Immature natural killer cell (primary cell): ENCODE measurements at regions not wholly inside any gene's neighbourhood (a gene's known extent, or its start where the extent isn't known, plus 50 kb on each side); places are given as distances from the start of the nearest gene placed in this dataset.
"Not testable (repeated sequence)": the region's sequence is repeated elsewhere in the genome, so short reads cannot be mapped to it uniquely, and the experiment has no call there.

Experiments used
- DNase-seq, 3 donors: peaks; one replicate each; pipeline ENCODE4 v3.0.0; 2022; ENCODE audit warnings: mixed read lengths in 1 of 3
- H3K27ac Mint-ChIP-seq, 6 donors: one replicate each; pipeline ENCODE4 v1.8.0; 2020; ENCODE audit warnings: mixed read lengths in 6 of 6, mild to moderate bottlenecking in 5 of 6, inconsistent platforms in 4 of 6, moderate library complexity in 3 of 6
- H3K27me3 Mint-ChIP-seq, 3 donors: one replicate each; pipeline ENCODE4 v1.8.0; 2020 to 2021; ENCODE audit warnings: low read depth in 3 of 3, mild to moderate bottlenecking in 3 of 3, mixed read lengths in 3 of 3, moderate library complexity in 3 of 3, inconsistent platforms in 1 of 3
- H3K36me3 Mint-ChIP-seq, 3 donors: one replicate each; pipeline ENCODE4 v1.8.0; 2020; ENCODE audit warnings: mixed read lengths in 3 of 3, inconsistent platforms in 2 of 3, mild to moderate bottlenecking in 2 of 3
- H3K4me1 Mint-ChIP-seq, 2 donors: one replicate each; pipeline ENCODE4 v1.8.0; 2020; ENCODE audit warnings: inconsistent platforms in 2 of 2, mild to moderate bottlenecking in 2 of 2, mixed read lengths in 2 of 2, moderate library complexity in 1 of 2
- H3K4me3 Mint-ChIP-seq, 5 donors: one replicate each; pipeline ENCODE4 v1.8.0; 2020; ENCODE audit warnings: mild to moderate bottlenecking in 5 of 5, mixed read lengths in 5 of 5, inconsistent platforms in 3 of 5, moderate library complexity in 3 of 5
- H3K9me3 Mint-ChIP-seq, 6 donors: one replicate each; pipeline ENCODE4 v1.8.0; 2020; ENCODE audit warnings: mild to moderate bottlenecking in 6 of 6, mixed read lengths in 6 of 6, inconsistent platforms in 4 of 6, moderate library complexity in 3 of 6

DNA sequence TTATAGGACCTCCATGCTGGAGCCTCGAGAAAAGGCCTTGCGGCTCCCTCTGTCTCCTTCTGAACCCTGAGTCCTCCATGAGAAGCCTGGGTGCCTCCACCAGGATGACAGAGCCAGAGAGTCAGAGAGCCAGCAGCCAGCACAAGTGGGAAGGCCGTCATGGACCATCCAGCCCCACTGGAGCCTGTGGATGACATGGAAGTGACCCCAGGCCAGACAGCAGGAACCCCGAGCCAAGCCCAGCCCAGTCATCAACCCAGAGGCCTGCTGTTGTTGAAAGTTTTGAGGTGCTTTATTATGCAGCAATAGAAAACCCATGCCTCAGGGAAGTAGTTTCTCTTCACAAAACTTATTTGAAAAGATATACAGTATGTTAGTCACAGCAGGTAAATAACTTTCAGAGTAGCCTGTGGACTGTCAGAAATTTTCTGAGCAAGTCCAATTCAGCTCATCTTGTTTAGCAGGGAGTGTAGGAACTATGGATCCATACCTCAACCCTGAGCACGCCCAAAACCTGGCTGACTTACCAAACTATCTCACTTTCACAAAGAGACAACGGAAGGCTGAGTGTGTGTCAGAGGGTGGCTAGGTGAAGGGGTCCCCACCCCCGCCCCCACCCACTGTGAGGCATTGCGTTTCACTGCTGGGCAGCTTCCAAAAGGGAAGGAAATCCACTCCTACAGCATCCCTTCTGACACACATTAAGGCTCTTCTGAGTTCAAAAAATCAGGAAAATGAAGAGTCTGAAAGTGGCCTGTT, 79.9 kb upstream of the NDUFV2 start:
- no peak overlapping the region for H3K27ac Mint-ChIP-seq
- peaks cover 0 to 6% (median 1%) of the 10 kb centered on the region in 3 donors for H3K27me3 Mint-ChIP-seq
- no peak for DNase-seq
- peaks cover 0 to 2% of the 10 kb centered on the region in 2 donors for H3K4me1 Mint-ChIP-seq
- H3K9me3 Mint-ChIP-seq = peaks cover 0 to 3% (median 0%) of the 10 kb centered on the region in 6 donors
- no peak overlapping the region for H3K4me3 Mint-ChIP-seq
- H3K36me3 Mint-ChIP-seq = no peaks in the 10 kb centered on the region

DNA sequence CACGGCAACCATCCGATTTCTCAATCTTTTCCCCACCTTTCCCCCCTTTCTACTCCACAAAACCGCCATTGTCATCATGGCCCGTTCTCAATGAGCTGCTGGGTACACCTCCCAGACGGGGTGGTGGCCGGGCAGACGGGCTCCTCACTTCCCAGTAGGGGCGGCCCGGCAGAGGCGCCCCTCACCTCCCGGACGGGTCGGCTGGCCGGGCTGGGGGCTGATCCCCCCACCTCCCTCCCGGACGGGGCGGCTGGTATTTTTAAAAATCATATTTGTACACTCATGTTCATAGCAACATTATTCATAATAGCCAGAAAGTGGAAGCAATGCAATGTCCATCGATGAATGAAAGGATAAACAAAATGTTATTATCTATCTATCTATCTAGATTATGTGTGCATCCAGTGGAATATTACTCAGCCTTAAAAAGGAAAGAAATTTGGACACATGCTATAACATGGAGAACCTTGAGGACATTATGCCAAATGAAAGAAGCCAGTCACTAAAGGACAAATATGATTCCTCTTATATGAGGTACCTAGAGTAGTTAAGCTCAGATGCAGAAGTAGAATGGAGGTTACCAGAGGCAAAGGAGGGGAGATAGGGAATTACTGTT, 78.4 kb upstream of the NDUFV2 start:
- not testable (repeated sequence) for H3K4me3 Mint-ChIP-seq

DNA sequence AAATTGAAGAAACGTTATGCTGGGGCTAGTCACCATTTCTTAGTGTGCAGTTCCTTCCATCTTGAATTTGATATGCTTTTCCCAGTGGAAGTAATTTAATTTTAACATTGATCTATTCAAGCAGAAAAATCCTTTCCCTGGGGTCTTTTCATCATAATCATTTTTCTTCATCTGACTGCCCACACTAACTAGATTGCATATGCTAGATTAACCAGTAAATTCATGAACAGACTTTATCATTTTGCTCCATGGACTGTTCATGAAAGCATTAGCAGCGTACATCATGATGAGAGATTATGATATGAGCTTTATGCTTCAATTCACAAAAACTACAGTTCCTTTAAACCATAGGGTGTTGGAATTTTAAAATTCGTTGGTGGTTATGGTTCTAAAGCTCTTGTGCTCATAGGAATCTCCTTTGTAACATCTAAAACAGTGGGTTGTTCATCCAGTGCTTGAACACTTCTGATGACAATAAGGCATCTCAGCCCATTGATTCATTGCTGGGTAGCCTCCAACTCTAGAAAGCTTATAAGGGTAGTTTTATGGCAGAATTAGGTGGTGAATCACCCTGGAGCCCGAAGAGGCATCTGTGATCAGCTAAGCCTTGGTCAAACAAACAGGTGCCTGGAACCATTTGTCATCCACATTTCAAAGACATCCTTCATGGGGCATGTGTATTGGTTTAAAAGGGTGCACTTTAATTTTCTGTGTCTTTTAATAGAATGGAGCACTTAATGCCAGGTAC, 77.2 kb upstream of the NDUFV2 start:
- H3K36me3 Mint-ChIP-seq = no peaks in the 10 kb centered on the region
- no peak overlapping the region for H3K27ac Mint-ChIP-seq
- no peaks in the 10 kb centered on the region for H3K4me1 Mint-ChIP-seq
- peaks cover 0 to 6% (median 1%) of the 10 kb centered on the region in 3 donors for H3K27me3 Mint-ChIP-seq
- no peak for DNase-seq
- peaks cover 0 to 3% (median 0%) of the 10 kb centered on the region in 6 donors for H3K9me3 Mint-ChIP-seq
- no peak overlapping the region for H3K4me3 Mint-ChIP-seq

More for the DNA sequence above, 78.4 kb upstream of the NDUFV2 start:
- H3K36me3 Mint-ChIP-seq, H3K4me1 Mint-ChIP-seq, DNase-seq, H3K27ac Mint-ChIP-seq, H3K27me3 Mint-ChIP-seq, H3K9me3 Mint-ChIP-seq: not testable (repeated sequence)

DNA sequence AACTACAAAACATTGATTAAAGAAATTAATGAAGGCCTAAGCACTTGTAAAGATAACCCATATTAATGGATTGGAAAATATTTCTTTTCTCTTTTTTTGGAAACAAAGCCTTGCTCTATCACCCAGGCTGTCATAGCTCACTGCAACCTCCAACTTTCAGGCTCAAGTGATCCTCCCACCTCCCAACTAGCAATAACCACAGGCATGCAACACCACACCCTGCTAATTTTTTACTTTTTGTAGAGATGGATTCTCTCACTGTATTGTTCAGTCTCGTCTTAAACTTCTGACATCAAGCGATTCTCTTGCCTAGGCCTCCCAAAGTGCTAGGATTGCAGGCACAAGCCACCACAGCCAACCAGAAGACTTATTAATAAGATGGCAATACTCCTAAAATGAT, 73.4 kb upstream of the NDUFV2 start:
- peaks cover 0 to 3% (median 0%) of the 10 kb centered on the region in 6 donors for H3K9me3 Mint-ChIP-seq
- no peaks in the 10 kb centered on the region for H3K36me3 Mint-ChIP-seq
- H3K4me3 Mint-ChIP-seq = no peak overlapping the region
- no peak for DNase-seq
- peaks cover 1 to 9% (median 3%) of the 10 kb centered on the region in 3 donors for H3K27me3 Mint-ChIP-seq
- no peak overlapping the region for H3K27ac Mint-ChIP-seq
- H3K4me1 Mint-ChIP-seq = no peaks in the 10 kb centered on the region

DNA sequence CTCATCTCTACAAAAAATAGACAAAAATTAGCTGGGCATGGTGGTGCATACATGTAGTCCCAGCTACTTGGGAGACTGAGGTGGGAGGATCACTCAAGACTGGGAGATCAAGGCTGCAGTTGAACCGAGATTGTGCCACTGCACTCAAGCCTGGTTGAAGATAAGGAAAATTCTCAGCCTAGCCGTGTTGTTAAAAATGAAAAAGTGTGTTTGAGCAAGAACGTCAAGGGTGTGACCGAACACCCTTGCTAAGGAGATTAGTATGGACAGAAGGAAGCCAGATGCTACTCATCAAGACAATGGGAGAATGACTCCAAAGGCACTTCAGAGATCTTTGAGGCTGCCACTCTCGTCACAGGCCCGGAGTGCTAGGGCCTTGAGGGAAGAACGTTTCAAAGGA, 70.0 kb upstream of the NDUFV2 start:
- H3K9me3 Mint-ChIP-seq = no peaks in the 10 kb centered on the region
- no peak overlapping the region for H3K4me3 Mint-ChIP-seq
- H3K27ac Mint-ChIP-seq = no peak overlapping the region
- H3K27me3 Mint-ChIP-seq = peaks cover 2 to 3% (median 2%) of the 10 kb centered on the region in 3 donors
- H3K36me3 Mint-ChIP-seq = no peaks in the 10 kb centered on the region
- no peak for DNase-seq
- H3K4me1 Mint-ChIP-seq = no peaks in the 10 kb centered on the region

DNA sequence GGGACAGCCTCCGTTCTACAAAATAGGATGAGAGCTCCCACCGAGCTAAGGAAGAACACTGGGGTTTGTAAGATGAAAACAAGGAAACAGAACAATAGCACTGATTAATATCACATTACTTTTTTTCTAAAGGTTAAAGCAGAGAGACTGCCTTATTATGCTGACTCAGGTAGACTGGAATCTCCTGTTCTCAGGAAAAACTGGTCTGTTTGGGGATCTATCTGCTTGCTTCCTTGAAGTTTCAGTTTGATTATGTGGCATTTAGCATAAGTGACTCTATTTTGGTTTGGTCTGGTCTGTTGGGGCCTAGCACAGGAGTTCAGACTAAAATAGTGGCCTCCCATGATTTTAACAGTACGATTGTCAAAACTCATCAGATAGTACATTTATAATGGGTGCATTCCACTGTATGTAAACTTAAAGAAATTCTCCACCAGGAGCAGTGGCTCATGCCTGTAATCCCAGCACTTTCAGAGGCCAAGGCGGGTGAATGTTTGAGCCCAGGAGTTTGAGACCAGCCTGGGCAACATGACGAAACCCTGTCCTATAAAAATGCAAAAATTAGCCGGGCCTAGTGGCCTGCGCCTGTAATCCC, 64.1 kb upstream of the NDUFV2 start:
- H3K4me3 Mint-ChIP-seq = no peak overlapping the region
- no peaks in the 10 kb centered on the region for H3K36me3 Mint-ChIP-seq
- no peaks in the 10 kb centered on the region for H3K4me1 Mint-ChIP-seq
- no peaks in the 10 kb centered on the region for H3K9me3 Mint-ChIP-seq
- DNase-seq = no peak
- H3K27ac Mint-ChIP-seq = no peak overlapping the region
- peaks cover 2 to 6% (median 2%) of the 10 kb centered on the region in 3 donors for H3K27me3 Mint-ChIP-seq

DNA sequence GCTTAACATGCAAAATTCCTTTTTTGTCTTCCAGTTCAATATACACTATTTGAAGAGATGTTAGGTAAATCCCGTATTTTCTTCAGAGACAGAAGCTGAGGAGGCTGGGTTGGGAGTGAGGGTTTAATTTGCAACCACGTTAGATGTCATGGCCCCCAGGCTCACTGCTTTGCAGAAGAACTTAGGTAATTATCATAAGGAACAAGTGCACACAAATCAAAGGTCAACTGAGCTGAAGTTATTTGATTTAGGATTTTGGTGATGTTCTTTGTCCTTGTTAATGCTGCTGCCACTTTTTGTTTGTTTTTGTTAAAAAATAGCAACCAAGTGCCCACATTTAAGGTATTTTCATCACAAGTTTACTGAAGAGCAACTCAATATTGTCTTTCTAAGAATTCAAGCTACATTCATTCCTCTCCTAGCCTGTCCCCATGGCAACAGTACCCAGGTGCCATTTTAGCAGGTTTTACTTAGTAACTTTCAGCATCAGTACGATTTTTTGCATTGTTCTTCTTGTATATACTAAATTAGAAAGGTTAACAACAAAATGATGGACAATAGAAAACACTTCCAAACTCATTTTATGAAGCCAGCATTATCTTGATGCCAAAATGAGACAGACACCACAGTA, 62.9 kb upstream of the NDUFV2 start:
- Mint-ChIP-seq H3K27me3 (peaks cover 0 to 6% (median 0%) of the 10 kb centered on the region in 3 donors), H3K36me3 (no peaks in the 10 kb centered on the region), H3K9me3 (no peaks in the 10 kb centered on the region), H3K27ac (no peak overlapping the region), H3K4me1 (no peaks in the 10 kb centered on the region), H3K4me3 (no peak overlapping the region)
- no peak for DNase-seq

DNA sequence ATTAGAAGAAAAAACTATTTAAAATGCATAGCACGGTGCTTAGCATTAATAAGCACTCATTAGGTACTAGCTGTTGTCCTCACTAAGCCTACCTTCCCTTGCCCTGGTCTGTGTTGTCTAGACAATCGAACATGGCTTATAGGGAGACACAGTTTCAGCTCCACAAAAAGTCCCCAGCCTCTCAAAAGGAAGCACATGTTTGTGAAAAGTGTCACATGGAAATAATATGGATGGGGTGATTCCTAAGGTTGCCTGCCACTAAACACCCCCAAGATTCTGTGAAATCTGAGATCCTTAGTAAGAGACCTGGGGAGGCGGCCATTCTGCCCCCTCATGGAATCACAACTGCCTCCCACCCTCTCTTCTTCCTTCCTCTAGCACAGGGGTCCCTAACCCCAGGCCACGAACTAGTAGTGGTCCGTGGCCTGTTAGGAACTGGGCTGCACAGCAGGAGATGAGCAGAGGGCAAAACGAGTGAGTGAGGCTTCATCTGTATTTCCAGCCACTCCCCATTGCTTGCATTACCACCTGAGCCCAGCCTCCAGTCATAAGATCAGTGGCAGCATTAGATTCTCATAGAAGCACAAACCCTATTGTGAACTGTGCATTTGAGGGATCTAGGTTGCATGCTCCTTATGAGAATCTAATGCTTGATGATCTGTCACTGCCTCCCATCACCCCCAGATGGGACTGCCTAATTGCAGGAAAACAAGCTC, 59.6 kb upstream of the NDUFV2 start:
- DNase-seq = no peak
- Mint-ChIP-seq H3K4me1 (no peaks in the 10 kb centered on the region), H3K4me3 (no peak overlapping the region), H3K27ac (no peak overlapping the region), H3K36me3 (no peaks in the 10 kb centered on the region), H3K9me3 (peaks cover 0 to 3% (median 0%) of the 10 kb centered on the region in 6 donors), H3K27me3 (peaks cover 0 to 5% (median 4%) of the 10 kb centered on the region in 3 donors)

DNA sequence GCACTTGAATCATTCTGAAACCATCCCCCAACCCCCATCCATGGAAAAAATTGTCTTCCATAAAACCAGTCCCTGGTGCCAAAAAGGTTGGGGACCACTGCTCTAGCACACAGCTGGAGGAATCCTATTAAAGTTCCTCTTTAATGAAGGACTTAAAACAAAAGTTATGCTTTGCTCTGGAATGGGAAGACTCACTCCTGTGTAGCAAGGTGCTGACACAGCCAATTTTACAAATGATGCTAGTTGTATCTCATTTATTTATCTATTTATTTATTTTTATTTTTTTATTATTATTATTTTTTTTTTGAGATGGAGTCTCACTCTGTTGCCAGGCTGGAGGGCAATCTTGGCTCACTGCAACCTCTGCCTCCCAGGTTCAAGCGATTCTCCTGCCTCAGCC, 58.9 kb upstream of the NDUFV2 start:
- Mint-ChIP-seq H3K27ac (no peak overlapping the region), H3K9me3 (peaks cover 0 to 3% (median 0%) of the 10 kb centered on the region in 6 donors), H3K4me3 (no peak overlapping the region), H3K27me3 (peaks cover 0 to 5% (median 4%) of the 10 kb centered on the region in 3 donors), H3K4me1 (no peaks in the 10 kb centered on the region), H3K36me3 (no peaks in the 10 kb centered on the region)
- DNase-seq = no peak

DNA sequence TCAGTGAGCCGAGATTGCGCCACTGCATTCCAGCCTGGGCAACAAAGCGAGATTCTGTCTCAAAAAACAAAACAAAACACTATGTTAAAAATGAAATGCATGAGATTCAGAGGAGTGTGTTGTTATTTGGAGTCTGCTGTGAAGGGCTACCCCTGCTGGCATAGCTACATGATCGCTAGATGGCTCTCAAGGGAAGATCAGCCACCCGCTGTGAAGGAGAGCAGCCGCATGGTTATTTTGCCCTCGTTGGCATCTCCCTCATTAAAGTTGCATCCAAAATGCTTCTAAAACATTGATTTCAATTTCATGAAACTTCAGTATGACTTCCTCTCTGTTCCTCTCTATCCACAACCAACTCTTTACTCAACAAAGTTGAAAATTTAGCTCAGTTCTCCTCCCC, 54.8 kb upstream of the NDUFV2 start:
- H3K4me3 Mint-ChIP-seq = no peak overlapping the region
- no peaks in the 10 kb centered on the region for H3K4me1 Mint-ChIP-seq
- H3K9me3 Mint-ChIP-seq = peaks cover 0 to 9% (median 2%) of the 10 kb centered on the region in 6 donors
- no peak for DNase-seq
- peaks cover 0 to 5% (median 4%) of the 10 kb centered on the region in 3 donors for H3K36me3 Mint-ChIP-seq
- H3K27me3 Mint-ChIP-seq = peaks cover 0 to 5% (median 3%) of the 10 kb centered on the region in 3 donors
- no peak overlapping the region for H3K27ac Mint-ChIP-seq

DNA sequence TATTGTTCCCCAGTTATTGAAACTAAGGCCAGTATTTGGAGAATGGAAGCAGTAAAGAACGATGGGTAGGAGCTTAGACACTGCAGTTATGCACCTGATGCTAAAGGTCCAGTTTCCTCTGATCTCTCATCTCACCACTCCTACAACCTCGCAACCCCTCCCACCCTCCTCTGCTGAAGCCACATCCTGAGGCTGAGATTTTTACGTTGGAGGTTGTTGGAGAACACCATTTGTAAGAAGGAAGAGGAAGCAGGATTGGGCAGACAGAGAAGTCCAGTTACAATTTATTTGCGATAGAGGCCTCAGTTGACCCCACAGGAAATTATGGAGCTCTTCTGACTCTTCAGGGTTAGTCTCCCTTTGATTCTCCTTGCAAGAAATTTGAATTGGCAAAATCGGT, 54.3 kb upstream of the NDUFV2 start:
- peaks cover 0 to 5% (median 3%) of the 10 kb centered on the region in 3 donors for H3K27me3 Mint-ChIP-seq
- H3K36me3 Mint-ChIP-seq = peaks cover 0 to 5% (median 4%) of the 10 kb centered on the region in 3 donors
- H3K27ac Mint-ChIP-seq = no peak overlapping the region
- DNase-seq = no peak
- no peak overlapping the region for H3K4me3 Mint-ChIP-seq
- H3K4me1 Mint-ChIP-seq = no peaks in the 10 kb centered on the region
- peaks cover 0 to 14% (median 2%) of the 10 kb centered on the region in 6 donors for H3K9me3 Mint-ChIP-seq

DNA sequence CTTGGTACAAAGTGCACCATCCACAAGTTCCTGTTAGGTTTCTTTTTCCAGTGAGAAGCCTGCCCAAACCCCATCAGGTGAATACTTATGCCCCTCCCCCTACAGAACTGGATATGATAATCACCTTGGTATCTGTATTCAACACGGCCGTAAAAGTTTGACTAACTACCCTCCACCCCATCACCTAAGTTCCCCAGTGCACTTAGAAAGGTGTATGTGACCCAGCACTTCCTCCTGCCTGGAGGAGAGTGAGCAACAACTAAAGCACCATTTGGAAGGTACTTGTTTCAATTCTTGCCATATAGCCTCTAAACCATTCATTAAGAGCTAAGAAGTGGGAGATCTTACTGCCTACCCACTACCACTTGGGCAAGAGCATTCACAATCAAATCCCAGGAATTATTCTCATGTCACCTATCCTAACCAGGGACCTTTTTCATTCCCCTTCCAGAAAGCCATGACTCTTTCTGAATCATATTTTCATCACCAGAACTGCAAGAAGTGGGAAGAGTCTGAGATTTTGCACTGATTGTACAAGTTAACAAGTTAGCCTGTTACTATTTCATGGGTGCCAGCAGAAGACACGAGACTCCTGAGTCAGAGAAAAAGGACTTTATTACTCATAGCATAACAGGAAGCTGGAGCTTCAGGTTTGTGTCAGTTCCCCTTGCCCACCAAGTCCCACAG, 53.5 kb upstream of the NDUFV2 start:
- no peak overlapping the region for H3K4me3 Mint-ChIP-seq
- peaks cover 0 to 5% (median 3%) of the 10 kb centered on the region in 3 donors for H3K27me3 Mint-ChIP-seq
- H3K36me3 Mint-ChIP-seq = peaks cover 0 to 5% (median 4%) of the 10 kb centered on the region in 3 donors
- H3K27ac Mint-ChIP-seq = no peak overlapping the region
- H3K4me1 Mint-ChIP-seq = no peaks in the 10 kb centered on the region
- no peak for DNase-seq
- peaks cover 0 to 15% (median 2%) of the 10 kb centered on the region in 6 donors for H3K9me3 Mint-ChIP-seq
